Dermis blood vessel endothelial cell (primary cell): ENCODE measurements at regions not wholly inside any gene's neighbourhood (a gene's known extent, or its start where the extent isn't known, plus 50 kb on each side); places are given as distances from the start of the nearest gene placed in this dataset.

Experiments
- DNase-seq: peaks from one replicate; pipeline ENCODE4 v3.0.0; 2010

DNA sequence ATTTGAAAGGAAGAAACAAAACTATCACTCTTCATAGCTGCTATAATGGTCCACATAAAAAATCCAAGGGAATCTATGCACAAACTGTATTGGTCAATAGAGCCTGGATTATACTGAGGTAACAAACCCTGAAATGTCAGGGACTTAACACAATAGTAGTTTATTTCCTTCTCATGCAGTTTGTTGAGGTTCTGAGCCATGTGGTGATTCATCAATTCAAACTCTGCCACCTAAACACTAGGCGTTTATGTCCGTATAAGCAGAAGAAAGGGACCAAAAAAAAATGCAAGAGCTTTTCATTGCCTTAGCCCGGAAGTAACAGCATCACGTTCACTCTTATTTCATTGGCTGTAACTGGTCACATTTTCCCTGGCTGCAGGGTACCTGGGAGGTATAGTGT is 464.7 kb downstream of the ZSWIM6 start:
- DNase-seq = no peak

DNA sequence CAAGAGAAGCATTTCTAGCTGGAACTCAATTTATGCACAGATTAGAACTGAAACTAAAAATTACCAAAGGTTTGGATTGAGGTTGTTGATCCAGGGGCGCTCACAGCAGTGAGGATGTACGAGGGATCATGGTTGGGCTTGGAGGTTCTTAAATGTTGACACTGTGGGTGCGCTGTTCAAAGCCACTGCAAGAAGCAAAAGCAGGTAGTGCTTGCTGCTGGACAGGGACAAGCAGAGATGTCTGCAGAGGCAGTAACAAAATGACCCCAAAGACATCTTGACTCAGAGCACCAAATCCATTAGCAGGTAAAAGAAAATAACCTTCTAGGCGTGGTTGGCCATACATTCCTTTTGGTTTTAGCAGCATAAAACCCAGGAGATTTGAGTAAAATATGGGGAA is 468.4 kb downstream of the ZSWIM6 start:
- DNase-seq = no peak

DNA sequence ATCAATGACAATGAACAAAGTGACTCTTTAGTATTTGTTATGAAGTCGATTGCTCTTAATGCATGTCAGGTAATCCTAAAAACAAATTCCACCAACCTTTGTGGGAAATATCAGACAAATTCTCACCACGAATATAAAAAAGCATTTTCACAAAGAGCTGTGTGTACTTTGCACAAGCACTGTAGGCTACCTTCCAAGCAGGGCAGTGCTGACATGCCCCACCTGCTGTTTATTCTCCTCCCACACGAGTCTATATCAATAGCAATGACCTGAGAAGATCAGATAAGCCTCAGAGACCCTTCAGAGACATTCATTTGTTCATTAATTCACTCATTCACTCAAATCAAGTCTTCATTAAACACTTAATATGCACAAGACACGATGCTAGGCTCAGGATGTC is 469.1 kb downstream of the ZSWIM6 start:
- DNase-seq = no peak

DNA sequence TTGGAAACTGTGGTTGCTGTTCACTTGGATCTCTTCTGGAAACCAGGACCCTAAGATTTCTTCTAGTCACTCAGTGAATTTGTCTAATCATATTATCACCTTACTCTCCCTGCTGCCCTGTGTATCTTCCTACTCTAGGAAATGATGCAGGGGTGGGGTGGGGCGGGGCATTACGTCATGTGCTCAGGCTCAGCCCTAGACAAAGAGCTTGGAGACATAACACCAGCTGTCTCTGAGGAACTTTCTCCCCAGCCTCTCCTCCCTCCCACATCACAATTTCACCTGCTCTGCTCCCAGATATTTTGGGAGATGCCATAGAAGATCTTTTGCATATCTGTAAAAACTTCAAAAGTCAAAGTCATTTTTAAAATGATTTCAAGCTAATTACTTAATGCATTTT is 470.4 kb downstream of the ZSWIM6 start:
- no peak for DNase-seq

DNA sequence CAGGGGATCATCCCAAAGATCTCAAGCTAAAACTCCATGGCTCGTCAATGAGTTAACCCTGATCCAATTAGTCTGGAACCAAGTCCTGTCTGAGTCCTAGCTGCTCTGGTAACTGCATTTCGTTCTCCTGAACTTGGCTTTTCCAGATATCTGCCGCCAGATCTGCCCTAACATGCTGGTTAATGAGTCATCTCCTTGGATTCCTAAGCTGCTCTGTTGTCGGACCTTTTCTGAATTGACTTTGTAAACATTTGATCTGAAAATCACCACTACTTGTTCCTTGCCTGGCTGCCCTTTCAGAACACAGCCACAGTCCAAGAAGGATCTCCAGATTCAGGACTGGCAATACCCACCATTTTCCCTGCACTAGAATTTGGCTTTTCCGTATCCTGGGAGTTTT is 473.0 kb downstream of the ZSWIM6 start:
- no peak for DNase-seq

DNA sequence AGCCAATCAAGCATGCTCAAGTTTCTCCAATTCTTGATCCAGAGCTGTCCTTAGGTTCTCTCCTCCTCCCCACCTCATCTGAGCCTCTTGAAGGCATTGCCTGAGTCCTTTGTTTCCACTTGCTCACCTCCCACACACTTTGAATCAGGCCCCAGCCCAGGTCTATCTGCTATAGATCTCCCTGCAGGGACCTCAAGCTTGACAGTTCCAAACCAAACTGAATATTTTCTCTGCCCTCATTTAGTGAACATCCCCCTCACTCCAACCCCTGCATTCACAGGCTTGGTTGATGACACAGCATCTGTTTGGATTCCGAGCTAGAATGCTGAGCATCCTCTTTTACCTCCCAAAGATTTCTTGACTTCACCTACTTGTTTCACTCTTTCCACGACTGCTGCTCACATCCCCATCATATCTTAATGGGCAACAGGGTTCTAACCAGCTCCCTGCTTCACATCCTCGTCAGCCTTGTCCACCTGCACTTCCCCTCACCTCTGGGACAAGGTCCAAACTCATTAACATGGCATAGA is 474.5 kb downstream of the ZSWIM6 start:
- no peak for DNase-seq

DNA sequence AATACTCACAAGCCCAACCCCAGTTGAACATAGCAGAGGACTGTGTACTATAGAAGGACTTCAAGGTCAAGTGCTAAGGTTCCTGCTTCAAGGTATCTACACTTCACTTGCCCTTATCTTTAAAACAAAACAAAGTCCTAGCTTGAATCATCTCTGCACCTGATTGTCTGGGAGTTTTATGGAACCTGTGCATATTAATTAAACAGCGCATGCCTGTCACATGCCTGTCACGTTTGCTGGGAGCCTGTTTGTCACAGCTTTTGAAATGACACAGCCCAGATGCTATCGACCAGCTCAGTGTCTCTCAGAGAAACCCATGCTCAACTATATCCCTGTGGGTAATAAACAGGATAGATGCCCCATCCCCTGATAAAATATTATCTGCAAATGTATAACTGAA is 476.0 kb downstream of the ZSWIM6 start:
- no peak for DNase-seq

DNA sequence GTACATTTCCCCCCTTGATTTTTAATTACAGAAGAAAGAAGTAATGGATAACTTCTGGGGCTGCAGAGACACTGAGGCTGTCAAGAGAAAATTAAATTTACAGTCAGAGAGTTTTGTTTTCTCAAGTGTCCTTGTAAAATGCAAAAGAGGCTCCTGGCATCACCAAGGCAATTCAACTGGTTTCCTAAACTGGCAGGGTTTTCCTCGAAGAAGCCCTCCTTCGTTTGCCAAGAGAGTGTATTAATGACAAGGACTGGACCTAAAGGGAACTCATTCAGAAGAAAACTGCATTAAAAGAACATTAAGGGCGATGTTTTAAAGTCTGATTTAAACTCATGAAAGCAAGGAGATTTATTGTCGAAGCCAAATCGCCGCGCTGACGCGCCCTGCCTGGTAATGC is 476.9 kb downstream of the ZSWIM6 start:
- DNase-seq = no peak

DNA sequence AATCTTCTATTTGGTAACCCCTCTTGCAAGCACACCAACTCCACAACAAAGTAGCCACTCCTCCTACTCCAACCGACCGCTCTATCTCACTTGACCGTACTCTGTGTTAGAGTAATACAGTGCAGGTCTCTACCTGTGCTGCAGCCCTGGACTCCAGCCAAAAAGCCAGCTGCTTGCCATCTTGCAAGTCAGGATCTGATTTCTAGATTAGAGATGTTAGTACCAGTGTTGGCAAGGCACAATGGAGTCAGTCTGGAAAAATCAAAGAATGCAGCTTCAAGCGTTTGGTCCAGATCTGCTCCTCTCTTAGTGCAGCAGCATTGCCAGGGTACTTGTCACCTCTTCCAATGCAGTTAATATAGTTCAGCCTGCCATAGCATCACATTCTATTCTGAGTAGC is 477.6 kb downstream of the ZSWIM6 start:
- no peak for DNase-seq

DNA sequence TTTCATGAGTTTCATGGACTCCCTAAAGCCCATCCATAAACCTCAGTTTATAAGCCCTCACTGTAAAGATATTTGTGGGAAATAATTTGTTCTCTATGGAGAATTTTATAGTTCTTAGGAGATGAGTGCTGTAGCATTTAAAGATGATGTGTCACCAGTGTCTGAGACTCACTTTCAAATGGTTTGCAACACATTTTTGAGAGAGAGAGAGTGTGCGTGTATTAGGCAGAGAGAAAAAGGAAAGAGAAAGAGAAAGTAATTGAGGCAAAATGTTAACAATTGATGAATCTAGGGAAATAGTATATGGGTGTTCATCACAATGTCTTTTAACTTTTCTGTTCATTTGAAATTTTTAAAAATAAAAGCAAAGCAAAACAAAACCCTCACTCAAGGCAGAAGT is 479.0 kb downstream of the ZSWIM6 start:
- DNase-seq = no peak

DNA sequence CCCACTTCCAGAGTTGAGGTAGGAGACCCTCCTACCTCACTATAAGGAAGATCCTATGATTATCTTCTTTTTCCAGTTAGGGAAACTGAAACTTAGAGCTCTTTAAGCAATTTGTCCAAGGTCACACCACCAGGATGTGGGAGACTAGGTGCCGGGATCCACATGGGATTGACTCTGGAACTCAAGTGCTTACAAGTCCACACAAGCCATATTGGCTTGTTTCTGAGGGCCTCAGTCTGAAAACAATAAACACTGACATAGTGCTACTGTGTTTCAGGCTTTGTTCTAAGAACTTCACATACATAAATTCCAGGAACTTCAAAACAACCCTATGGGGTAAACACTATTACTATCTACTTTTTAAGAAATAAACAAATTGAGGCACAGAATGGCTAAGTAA is 481.3 kb downstream of the ZSWIM6 start:
- no peak for DNase-seq

DNA sequence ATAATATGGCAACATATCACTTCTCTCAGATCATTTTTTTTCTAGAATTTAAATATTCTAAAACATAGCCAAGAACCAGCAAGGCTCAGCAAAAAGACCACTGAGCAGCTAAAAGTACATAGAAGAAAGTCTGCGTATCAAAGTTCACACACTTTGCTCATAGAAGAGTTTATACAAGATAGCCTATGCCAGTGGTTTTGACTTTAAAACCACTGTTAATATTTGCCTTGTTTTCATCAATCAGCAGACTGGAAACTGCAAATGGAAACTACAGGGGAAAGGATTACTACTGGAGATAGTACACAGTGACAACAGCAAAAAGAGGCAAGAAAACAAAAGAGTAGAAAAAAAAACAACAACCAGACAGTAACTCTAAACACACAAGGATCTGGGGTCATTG is 483.3 kb downstream of the ZSWIM6 start:
- no peak for DNase-seq

DNA sequence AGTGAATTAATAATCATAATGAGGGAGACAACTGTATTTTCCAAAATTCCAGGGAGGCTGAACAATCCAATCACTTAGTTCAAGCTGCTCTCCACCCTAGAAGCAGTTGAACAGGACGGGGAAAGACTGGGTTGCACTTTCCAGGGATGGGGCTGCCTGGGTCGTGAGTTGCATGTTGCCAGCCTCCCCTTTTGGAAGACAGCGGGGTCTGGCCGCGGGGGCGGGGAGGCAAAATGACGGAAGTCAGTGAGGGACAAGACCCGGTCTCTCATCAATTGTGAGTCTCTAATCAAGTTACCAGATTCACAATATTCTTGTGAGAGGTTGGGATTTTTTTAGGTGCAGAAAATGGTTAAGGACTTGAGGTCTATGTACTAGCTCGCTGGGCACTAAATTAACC is 484.1 kb downstream of the ZSWIM6 start:
- no peak for DNase-seq

DNA sequence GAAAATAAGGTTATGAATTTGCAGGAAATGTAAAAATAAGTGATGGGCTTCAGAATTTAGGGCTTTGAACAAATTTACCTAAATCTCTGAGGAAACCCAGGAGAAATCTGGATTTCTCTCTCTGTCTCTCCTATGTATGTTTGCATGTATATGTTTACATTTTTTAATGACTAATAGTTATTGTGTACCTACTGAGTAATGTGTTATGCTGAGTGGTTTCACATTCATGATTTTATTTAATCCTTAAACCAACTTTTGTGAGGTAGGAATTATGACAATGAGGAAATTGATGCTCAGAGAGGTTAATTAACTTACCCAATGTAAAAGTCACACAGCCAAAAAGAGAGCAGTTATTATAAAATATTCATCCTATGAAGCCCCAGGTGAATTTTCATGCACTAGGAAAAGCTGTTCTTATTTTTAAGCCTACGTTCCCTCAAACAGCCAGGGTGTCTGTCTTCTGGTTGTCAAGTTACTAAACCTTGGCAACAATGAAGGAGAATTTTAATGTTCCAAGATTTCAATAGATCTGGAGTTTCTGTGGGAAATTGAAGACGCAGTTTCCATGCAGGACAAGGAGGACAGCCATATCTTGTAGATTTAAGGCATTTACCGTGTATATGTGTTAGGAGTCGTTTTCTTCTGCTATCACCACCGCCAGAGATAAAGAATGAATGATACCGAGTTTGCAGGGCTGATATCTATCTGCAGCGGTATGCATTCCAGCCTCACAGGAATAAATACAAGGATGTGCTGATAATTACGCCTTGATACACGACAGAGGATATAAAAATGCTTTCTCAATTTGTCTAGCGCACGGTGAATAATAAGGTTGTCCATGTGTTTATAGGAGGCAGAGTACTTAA is 484.8 kb downstream of the ZSWIM6 start:
- DNase-seq = no peak

DNA sequence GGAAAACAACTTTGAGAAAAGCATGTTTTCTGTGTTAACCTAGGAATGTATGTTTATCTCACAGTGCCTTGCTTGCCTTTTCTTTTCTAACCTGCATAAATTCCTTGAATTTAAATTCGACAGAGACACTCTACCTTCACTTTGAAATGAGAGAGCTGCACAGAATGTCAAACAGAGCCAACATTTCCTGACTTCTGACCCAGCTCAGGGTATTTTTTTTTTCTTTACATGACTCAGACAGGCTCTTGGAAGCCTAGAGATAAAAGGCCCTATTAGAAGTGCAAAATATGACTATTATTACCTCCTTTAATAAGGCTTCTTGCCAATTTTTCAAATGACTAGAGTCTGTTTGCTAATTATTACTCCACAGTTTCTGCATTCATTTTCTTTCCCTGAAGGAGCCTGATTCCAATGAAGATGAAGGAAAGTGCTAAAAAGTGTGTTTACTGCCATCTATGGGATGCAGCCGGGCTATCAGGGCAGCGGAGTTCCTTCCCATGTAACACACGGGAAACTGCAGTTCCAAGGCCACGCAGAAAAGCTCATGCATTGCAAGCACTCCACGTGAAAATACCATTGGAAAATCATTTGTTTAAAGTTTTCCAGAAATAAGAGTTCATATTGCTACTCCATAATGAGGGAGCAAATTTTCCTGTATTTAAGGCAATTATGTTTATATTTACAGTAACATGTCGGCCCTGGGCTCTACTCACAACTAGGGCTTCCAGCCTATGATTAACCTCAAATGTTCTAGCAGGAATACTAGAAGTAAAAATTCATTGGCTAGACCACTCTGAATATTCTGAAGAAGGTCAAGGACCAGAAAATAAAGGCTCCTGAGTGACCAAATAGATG is 485.6 kb downstream of the ZSWIM6 start:
- DNase-seq = peak; percentile 68

DNA sequence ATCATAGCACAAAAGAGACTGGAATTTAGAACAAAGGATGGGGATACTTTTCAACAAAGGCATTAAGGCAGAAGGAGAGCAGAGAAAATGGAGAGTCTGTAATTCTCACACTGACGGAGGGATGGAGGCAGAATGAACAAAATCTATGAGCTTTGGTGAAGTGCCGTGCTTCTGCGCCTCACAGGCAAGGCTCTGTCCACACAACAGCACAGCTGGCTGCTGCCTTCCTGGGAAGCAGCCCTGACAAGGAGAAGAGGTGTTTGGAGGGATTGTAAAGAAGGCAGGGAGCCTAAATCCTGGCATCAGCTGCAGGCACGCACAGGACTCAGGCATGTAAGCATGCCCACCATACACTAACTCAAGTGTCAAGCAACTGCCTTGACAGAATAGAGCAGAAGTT is 485.2 kb upstream of the KIF2A start:
- no peak for DNase-seq

DNA sequence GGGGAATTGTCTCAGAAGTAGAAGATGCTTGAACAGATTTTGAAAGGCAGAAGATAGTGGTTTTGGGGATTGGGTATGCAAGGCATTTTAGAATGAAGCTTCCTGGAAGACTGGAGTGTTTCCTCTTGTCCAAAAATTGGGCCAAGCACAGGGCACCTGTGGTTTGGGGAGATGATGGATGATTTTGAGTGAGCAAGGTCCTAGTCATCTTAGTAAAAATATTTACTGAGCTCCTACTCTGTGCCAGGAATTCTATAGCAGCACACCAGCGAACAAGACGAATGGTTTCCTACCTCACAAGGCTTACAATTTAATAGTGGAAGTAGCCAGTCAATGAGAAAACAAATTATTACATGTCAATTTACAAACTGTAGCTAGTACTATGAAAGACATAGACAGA is 484.4 kb upstream of the KIF2A start:
- DNase-seq = no peak

DNA sequence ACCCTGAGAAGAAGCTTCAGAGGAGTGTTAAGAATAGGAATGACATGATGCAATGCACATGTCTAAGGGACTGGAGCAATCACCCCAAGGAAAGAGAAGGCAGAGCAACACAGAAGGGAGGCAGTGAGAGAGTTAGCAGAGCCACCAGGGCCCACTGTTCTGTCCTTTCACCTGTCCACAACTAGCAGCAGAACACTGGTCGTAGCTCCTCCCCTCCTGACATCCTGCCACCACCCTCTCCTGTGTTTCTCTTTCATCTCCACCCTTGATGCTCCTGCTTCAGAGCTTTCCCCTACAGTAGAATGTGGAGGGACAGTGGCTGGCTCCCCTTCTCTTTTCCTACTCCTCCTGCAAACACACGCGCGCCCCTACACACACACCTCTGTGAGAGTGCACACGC is 483.4 kb upstream of the KIF2A start:
- no peak for DNase-seq

DNA sequence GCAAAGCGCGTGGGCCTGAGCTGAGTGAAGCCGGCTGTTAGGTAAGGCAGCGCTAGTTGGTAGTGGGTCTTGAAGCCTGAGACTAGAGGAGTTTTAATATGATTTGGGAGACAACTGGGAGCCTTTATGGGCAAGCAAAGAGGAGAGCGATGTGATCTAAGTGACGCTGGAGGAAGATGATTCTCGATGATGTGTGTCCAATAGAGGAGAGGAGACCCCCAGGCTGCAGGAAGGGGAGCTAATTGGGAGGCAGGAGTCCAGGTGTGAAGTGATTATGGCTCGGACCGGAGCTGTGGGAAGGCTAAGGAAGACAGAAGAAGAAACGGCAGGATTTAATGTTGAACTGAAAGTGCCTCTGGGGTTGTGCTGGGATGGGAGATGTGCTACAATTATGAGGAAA is 482.9 kb upstream of the KIF2A start:
- no peak for DNase-seq

DNA sequence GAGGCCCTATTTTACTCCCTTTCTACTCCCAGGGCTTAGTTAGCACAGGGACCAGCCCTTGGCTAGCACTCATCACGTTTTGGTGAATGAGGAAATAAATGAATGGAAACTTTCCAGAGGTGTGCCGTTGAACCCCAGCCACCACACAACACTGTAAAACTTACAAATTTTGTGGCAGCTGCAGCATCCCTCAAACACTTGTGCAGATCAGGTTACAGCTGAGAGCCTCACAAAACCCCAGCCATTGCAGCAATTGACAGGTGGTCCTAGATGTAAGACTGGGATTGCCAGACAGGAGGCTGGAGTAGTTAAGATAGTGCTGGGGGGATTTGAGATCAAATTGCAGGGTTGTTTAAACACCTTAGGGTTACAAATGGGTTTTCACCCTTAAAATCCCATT is 482.2 kb upstream of the KIF2A start:
- DNase-seq = no peak

DNA sequence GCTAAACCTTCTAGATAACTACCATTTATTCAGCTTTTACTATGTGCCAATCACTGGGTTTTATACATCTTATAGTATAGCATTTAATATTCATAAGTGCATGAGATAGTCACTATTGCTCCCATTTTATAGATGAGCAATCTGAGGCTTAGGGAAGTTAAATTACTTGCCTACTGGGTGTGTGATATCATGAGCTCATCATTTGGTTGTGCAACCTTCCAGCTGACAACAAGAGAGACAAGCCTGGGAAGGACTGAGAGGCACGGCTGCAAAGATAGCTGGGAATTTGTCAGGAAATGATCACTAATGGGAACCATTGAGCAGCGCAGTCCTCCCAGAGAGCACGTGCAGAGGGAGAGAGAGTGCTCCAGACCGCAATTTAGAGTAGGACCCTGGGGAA is 481.6 kb upstream of the KIF2A start:
- no peak for DNase-seq

DNA sequence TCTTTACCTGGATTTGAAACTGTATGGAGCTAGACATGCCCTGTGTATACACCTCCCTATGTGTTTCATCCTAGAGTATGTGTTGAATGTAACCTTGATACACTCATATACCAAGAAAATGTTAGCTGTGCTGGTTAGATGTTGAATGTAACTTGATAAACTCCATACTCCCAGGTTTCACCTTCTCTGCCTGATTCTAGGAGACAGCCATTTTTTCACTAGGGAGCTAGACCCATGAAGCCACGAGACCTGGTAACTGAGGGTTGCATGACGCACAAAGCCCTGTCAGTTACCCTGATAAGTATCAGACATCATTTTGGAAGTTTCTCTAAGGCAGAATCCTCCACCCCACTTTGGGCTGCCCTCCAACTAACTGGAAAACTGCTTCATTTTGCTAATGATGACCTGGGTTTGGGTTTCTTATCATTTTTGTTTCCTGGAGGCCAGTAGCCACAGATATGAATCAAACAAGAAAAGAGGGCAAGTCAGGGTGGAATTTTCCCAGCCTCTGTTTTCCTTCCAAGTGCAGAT is 478.5 kb upstream of the KIF2A start:
- no peak for DNase-seq

DNA sequence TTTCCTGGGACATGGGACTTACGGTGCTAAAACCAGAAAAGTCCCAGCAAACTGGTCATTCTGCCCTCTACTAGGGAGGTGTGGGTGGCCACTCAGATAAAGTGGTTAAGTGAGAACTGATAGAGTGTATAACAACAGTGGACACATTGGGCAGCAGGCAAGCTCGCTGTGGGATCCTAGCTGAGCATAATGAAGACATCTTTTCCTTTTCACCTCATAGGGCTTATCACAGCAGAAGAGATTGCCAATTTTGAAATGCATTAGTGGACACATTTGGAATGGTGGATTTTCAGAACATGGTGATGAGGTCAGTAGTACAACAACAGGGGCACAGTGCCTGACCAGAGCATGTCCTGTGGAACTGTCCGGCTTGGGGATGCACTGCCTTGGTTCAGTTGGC is 477.1 kb upstream of the KIF2A start:
- DNase-seq = no peak

DNA sequence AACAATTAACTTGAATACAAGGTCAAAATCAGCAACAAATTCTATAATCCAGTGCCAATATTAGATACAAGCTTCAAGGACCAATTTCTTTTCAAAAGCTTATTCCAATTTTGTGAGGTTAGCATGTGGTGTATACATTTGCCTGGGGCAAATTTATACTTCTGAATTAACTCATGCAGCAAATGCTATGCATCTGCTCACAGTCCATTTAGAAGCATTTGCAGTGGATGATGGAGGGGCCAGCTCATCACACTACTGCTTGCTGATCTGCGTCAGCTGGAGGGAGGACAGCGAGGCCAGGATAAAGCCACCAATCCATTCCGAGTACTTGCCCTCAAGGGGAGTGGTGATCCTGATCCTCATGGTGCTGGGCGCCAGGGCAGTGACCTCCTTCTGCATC is 474.3 kb upstream of the KIF2A start:
- no peak for DNase-seq
